NB4 (cell line): ENCODE measurements at regions not wholly inside any gene's neighbourhood (a gene's known extent, or its start where the extent isn't known, plus 50 kb on each side); places are given as distances from the start of the nearest gene placed in this dataset.

ENCODE experiments used
- POLR2A ChIP-seq: IDR thresholded peaks from 2 replicates; pipeline ENCODE4 v1.6.1; 2011; ENCODE audit warnings: mild to moderate bottlenecking; ENCODE audit not compliant: insufficient read length; ENCODE audit errors: extremely low read depth
- TF ChIP-seq, protein P1 (sequence below): IDR thresholded peaks from one replicate; pipeline ENCODE4 v1.5.1; 2012; ENCODE audit warnings: low read depth, low read length

GRCh38 chr6:6412700-6413099, 92.2 kb upstream of the F13A1 start:
- no peak for TF ChIP-seq POLR2A
- TF ChIP-seq, protein P1, sequence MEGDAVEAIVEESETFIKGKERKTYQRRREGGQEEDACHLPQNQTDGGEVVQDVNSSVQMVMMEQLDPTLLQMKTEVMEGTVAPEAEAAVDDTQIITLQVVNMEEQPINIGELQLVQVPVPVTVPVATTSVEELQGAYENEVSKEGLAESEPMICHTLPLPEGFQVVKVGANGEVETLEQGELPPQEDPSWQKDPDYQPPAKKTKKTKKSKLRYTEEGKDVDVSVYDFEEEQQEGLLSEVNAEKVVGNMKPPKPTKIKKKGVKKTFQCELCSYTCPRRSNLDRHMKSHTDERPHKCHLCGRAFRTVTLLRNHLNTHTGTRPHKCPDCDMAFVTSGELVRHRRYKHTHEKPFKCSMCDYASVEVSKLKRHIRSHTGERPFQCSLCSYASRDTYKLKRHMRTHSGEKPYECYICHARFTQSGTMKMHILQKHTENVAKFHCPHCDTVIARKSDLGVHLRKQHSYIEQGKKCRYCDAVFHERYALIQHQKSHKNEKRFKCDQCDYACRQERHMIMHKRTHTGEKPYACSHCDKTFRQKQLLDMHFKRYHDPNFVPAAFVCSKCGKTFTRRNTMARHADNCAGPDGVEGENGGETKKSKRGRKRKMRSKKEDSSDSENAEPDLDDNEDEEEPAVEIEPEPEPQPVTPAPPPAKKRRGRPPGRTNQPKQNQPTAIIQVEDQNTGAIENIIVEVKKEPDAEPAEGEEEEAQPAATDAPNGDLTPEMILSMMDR, result no peak
